DOHH2 (cell line): ENCODE measurements at regions not wholly inside any gene's neighbourhood (a gene's known extent, or its start where the extent isn't known, plus 50 kb on each side); places are given as distances from the start of the nearest gene placed in this dataset.

ENCODE experiments used
- EZH2phosphoT487 ChIP-seq: fragments of 200-600 bp; sonication (generic); IDR thresholded peaks from 2 replicates; pipeline ENCODE4 v1.6.1; 2017; ENCODE audit warnings: borderline replicate concordance, mild to moderate bottlenecking, antibody characterized with exemption, low read length, moderate library complexity, mixed read lengths
- TF ChIP-seq, protein P1 (sequence below): fragments of 200-600 bp; sonication (generic); IDR thresholded peaks from one replicate; pipeline ENCODE4 v1.5.1; 2014; ENCODE audit warnings: antibody characterized with exemption, mild to moderate bottlenecking, low read depth, low read length; ENCODE audit not compliant: poor library complexity, severe bottlenecking

DNA sequence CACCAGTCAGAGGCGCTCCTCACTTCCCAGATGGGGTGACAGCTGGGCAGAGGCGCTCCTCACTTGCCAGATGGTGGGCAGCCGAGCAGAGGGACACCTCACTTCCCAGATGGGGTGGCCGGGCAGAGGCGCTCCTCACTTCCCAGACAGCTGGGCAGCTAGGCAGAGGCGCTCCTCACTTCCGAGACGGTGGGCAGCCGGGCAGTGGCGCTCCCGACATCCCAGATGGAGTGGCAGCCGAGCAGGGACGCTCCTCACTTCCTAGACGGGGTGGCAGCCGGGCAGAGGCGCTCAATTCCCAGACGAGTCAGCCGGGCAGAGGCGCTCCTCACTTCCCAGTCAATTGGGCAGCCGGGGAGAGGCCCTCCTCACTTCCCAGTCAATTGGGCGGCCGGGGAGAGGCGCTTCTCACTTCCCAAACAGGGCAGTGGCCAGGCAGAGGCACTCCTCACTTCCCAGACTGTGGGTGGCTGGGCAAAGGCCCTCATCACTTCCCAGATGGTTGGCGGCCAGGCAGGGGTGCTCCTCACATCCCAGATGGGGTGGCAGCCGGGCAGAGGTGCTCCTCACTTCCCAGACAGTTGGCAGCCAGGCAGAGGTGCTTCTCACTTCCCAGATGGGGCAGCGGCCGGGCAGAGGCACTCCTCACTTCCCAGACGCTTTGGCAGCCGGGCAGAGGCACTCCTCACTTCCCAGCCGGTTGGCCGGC, 143.8 kb upstream of the ARID2 start:
- TF ChIP-seq, protein P1, sequence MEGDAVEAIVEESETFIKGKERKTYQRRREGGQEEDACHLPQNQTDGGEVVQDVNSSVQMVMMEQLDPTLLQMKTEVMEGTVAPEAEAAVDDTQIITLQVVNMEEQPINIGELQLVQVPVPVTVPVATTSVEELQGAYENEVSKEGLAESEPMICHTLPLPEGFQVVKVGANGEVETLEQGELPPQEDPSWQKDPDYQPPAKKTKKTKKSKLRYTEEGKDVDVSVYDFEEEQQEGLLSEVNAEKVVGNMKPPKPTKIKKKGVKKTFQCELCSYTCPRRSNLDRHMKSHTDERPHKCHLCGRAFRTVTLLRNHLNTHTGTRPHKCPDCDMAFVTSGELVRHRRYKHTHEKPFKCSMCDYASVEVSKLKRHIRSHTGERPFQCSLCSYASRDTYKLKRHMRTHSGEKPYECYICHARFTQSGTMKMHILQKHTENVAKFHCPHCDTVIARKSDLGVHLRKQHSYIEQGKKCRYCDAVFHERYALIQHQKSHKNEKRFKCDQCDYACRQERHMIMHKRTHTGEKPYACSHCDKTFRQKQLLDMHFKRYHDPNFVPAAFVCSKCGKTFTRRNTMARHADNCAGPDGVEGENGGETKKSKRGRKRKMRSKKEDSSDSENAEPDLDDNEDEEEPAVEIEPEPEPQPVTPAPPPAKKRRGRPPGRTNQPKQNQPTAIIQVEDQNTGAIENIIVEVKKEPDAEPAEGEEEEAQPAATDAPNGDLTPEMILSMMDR = no peak
- no peak for TF ChIP-seq EZH2phosphoT487
